ENCODE measurements at regions not wholly inside any gene's neighbourhood (a gene's known extent, or its start where the extent isn't known, plus 50 kb on each side); places are given as distances from the start of the nearest gene placed in this dataset.

DNA sequence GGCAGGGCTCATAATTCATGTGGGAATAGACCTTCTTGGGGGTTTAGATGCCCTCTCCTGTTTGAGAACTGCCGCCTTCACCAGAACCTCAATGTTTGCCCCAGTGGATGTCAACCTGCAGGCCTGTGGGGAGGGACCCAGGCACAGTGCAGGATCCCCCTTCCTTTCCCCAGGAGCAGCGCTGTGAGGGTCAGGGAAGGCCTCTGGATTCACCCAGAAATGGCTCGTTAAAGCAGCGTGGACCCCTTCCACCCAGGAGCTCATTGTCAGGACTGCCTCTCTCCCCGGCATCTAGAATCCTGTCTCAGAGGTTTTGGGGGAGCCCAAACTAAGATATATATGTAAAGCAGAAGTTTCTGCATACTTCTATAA is 188.3 kb downstream of the GADD45G start:
- intact Hi-C loops (cut with DNase I) = loop anchor here (5.0 kb wide), 1 partner anchor 51 kb away; no protein-coding TSS in a partner anchor
- Histone ChIP-seq H3K4me1 (no peaks in the 10 kb centered on the region), H3K9me3 (no peaks in the 10 kb centered on the region), H3K27me3 (no peaks in the 10 kb centered on the region), H3K4me3 (no peak overlapping the region), H3K27ac (no peak overlapping the region), H3K36me3 (no peaks in the 10 kb centered on the region)
- TF ChIP-seq, protein P1, sequence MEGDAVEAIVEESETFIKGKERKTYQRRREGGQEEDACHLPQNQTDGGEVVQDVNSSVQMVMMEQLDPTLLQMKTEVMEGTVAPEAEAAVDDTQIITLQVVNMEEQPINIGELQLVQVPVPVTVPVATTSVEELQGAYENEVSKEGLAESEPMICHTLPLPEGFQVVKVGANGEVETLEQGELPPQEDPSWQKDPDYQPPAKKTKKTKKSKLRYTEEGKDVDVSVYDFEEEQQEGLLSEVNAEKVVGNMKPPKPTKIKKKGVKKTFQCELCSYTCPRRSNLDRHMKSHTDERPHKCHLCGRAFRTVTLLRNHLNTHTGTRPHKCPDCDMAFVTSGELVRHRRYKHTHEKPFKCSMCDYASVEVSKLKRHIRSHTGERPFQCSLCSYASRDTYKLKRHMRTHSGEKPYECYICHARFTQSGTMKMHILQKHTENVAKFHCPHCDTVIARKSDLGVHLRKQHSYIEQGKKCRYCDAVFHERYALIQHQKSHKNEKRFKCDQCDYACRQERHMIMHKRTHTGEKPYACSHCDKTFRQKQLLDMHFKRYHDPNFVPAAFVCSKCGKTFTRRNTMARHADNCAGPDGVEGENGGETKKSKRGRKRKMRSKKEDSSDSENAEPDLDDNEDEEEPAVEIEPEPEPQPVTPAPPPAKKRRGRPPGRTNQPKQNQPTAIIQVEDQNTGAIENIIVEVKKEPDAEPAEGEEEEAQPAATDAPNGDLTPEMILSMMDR (IDR thresholded peaks at IDR 0.05) = no peak
- DNase-seq (ENCODE audit: low spot score in 2 of 2) = no peak

DNA sequence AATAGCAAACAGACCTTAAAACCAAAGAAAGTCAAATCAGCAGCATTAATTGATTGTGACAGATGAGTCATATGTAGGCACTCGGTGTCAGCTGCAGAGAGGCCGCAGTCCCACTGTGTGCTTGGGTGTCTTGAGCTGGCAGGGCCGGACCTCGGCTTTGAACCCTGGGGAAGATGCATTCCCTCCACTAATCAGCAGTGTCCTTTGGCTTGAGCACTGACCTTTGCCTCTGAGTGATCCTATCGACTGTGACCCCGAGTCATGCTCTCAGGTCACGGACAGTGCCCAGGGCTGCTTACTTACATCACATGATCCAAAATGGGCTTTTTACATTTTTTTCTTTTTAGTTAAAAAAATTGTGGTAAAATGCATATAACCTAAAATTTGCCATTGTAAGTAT is 188.7 kb downstream of the GADD45G start:
- Histone ChIP-seq H3K27ac (no peak overlapping the region), H3K27me3 (no peaks in the 10 kb centered on the region), H3K4me3 (no peak overlapping the region), H3K36me3 (no peaks in the 10 kb centered on the region), H3K4me1 (no peaks in the 10 kb centered on the region), H3K9me3 (no peaks in the 10 kb centered on the region)
- no peak for DNase-seq (ENCODE audit: low spot score in 2 of 2)
- intact Hi-C loops (cut with DNase I) = loop anchor here (5.0 kb wide), 1 partner anchor 51 kb away; no protein-coding TSS in a partner anchor
- TF ChIP-seq, protein P1 (IDR thresholded peaks at IDR 0.05) = no peak

DNA sequence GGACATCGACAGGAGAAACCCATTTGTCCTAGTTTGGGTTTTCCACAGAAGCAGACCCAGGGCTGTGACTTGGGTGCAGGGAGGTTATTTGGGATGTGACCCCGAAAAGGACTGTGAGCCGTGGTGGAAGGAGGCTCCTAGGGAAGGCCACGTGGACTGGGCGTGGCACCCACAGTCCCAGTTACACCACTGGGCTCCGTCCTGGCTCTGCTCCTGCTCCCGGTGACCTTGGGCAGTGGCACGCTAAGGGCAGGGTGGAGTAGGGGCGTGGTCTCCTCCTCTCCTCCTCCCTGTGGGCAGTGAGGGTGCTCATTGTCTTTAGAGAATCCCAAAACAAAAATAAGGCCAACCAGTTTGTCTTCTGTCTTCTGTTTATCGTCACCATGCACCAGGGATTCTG is 190.1 kb downstream of the GADD45G start:
- H3K4me1 ChIP-seq = no peaks in the 10 kb centered on the region
- H3K36me3 ChIP-seq = no peaks in the 10 kb centered on the region
- DNase-seq (ENCODE audit: low spot score in 2 of 2) = no peak
- no peak overlapping the region for H3K4me3 ChIP-seq
- H3K9me3 ChIP-seq = no peaks in the 10 kb centered on the region
- H3K27me3 ChIP-seq = no peaks in the 10 kb centered on the region
- TF ChIP-seq, protein P1 (IDR thresholded peaks at IDR 0.05) = no peak
- no peak overlapping the region for H3K27ac ChIP-seq
- intact Hi-C loops (cut with DNase I) = loop anchor here (5.0 kb wide), 1 partner anchor 53 kb away; no protein-coding TSS in a partner anchor

DNA sequence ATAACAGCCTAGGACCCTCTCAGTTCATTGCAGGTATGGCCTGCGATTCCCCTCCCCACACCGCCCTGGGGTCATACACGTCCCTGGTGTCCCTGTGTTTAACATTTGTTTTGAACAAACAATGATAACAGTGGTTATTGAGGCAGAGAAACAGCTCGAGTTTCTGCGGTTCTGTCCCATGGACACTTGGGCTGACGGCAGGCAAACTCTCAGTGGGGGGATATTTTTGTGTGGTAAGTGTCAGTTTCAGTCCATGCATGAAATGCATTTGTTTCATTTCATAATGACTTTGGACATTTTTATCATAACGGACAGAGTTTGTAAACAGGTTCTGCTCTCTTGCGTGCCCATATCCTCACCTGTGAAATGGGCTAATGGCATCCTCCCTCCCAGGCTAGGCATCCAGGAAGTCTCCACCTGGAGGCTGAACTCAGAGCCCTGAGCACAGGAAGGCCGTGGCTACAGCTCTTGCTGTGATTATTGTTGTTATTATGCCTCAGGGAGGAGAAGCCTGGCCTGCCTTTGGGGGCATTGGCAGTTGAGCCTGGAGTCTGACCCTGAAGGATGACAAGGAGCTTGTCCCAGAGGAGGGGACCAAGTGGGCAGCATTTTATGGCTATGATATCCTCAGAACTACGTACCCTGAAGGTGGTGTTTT is 190.9 kb downstream of the GADD45G start:
- no peak for DNase-seq (ENCODE audit: low spot score in 2 of 2)
- no peaks in the 10 kb centered on the region for H3K27me3 ChIP-seq
- no peaks in the 10 kb centered on the region for H3K4me1 ChIP-seq
- no peak overlapping the region for H3K27ac ChIP-seq
- intact Hi-C loops (cut with DNase I) = no loop called here
- H3K4me3 ChIP-seq = no peak overlapping the region
- TF ChIP-seq, protein P1 (IDR thresholded peaks at IDR 0.05) = no peak
- no peaks in the 10 kb centered on the region for H3K9me3 ChIP-seq
- H3K36me3 ChIP-seq = no peaks in the 10 kb centered on the region

DNA sequence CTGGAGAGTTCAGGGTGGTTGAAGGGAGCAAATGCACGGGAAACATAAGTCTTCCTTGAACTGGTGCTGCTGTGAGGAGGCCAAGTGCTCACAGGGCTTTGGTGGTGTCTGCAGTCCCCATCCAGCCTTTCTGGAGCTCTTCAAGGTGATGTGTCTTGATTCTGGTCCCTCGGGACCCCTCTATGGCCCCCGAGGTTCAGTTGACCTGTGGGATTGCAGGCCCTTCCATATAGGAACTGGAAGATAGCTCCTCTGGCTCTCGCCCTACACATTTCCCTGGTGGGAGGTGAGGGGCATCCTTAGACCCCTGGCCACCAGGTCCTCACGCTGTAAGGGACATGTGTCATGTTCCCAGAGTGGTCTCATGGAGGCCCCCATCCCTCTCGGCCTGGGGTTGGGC is 191.8 kb downstream of the GADD45G start:
- H3K36me3 ChIP-seq = no peaks in the 10 kb centered on the region
- no peaks in the 10 kb centered on the region for H3K27me3 ChIP-seq
- peaks cover 0 to 4% of the 10 kb centered on the region in 2 donors for H3K4me1 ChIP-seq
- intact Hi-C loops (cut with DNase I) = no loop called here
- DNase-seq (ENCODE audit: low spot score in 2 of 2) = no peak
- no peak overlapping the region for H3K27ac ChIP-seq
- no peak overlapping the region for H3K4me3 ChIP-seq
- H3K9me3 ChIP-seq = no peaks in the 10 kb centered on the region
- TF ChIP-seq, protein P1 (IDR thresholded peaks at IDR 0.05) = no peak

Measured in ascending aorta (tissue), 2 donors.